HEK293T (cell line): ENCODE measurements at regions not wholly inside any gene's neighbourhood (a gene's known extent, or its start where the extent isn't known, plus 50 kb on each side); places are given as distances from the start of the nearest gene placed in this dataset.

ENCODE experiments used
- BHLHE40 ChIP-seq: fragments of 450-650 bp; IDR thresholded peaks from 2 replicates; pipeline ENCODE4 v1.6.1; 2016; ENCODE audit warnings: mild to moderate bottlenecking, moderate library complexity, borderline replicate concordance
- ELF4 ChIP-seq: fragments of 450-650 bp; IDR thresholded peaks from 2 replicates; pipeline ENCODE4 v1.6.1; 2017; ENCODE audit warnings: antibody characterized with exemption
- FOXA1 ChIP-seq: fragments of 450-650 bp; IDR thresholded peaks from 2 replicates; pipeline ENCODE4 v1.6.1; 2016; ENCODE audit warnings: mild to moderate bottlenecking
- FOXK2 ChIP-seq: fragments of 450-650 bp; IDR thresholded peaks from 2 replicates; pipeline ENCODE4 v1.6.1; 2016; ENCODE audit warnings: mild to moderate bottlenecking
- FOXM1 ChIP-seq: fragments of 450-650 bp; IDR thresholded peaks from 2 replicates; pipeline ENCODE4 v1.6.1; 2017; ENCODE audit warnings: mild to moderate bottlenecking, borderline replicate concordance
- L3MBTL2 ChIP-seq: fragments of 450-650 bp; conservative IDR thresholded peaks from 2 replicates; pipeline ENCODE4 v1.6.1; 2016; ENCODE audit warnings: mild to moderate bottlenecking
- LEF1 ChIP-seq: fragments of 450-650 bp; IDR thresholded peaks from 2 replicates; pipeline ENCODE4 v1.6.1; 2017; ENCODE audit warnings: mild to moderate bottlenecking, borderline replicate concordance
- SP1 ChIP-seq: fragments of 450-650 bp; IDR thresholded peaks from 2 replicates; pipeline ENCODE4 v1.6.1; 2017
- SUZ12 ChIP-seq: fragments of 450-650 bp; IDR thresholded peaks from 2 replicates; pipeline ENCODE4 v1.6.1; 2016; ENCODE audit warnings: mild to moderate bottlenecking
- TARDBP ChIP-seq: fragments of 450-650 bp; IDR thresholded peaks from 2 replicates; pipeline ENCODE4 v1.6.1; 2016
- ZNF384 ChIP-seq: fragments of 450-650 bp; IDR thresholded peaks from 2 replicates; pipeline ENCODE4 v1.6.1; 2016
- TF ChIP-seq, protein P1 (sequence below): fragments of 450-650 bp; IDR thresholded peaks from 2 replicates; pipeline ENCODE4 v1.6.1; 2016

DNA sequence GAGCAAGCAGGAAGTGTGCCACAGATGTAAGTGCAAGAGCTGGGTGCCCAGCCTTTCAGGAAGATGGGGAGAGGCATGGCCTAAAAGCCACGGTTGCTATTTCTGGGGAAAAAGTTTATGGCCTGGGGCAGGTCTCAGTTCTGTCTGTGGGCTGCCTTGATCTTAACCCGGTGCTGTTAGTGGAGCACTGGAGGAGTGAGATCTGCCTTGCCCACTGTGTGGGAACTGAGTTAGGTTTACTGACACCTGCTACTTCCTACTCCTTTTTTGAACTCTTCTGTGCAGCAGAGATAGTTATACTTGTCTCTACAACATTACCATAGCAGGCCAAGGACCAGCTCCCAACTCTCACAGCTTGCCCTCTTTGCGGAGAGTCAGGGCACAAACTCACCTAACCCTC is 76.5 kb downstream of the ITM2A start:
- no peak for TF ChIP-seq ELF4
- TF ChIP-seq, protein P1, sequence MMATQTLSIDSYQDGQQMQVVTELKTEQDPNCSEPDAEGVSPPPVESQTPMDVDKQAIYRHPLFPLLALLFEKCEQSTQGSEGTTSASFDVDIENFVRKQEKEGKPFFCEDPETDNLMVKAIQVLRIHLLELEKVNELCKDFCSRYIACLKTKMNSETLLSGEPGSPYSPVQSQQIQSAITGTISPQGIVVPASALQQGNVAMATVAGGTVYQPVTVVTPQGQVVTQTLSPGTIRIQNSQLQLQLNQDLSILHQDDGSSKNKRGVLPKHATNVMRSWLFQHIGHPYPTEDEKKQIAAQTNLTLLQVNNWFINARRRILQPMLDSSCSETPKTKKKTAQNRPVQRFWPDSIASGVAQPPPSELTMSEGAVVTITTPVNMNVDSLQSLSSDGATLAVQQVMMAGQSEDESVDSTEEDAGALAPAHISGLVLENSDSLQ: no peak
- TF ChIP-seq FOXM1: no peak
- TF ChIP-seq BHLHE40: no peak
- TF ChIP-seq FOXK2: no peak
- TF ChIP-seq SP1: no peak
- TF ChIP-seq SUZ12: no peak
- no peak for TF ChIP-seq L3MBTL2
- no peak for TF ChIP-seq FOXA1
- no peak for TF ChIP-seq TARDBP
- TF ChIP-seq LEF1: no peak
- TF ChIP-seq ZNF384: no peak
